CD1c-positive myeloid dendritic cell (primary cell): ENCODE measurements at regions not wholly inside any gene's neighbourhood (a gene's known extent, or its start where the extent isn't known, plus 50 kb on each side); places are given as distances from the start of the nearest gene placed in this dataset.

Experiments used
- DNase-seq: peaks from one replicate; pipeline ENCODE4 v3.0.0-alpha.2; 2016; ENCODE audit errors: extremely low spot score

GRCh38 chr6:26290941-26291340 lies 74.1 kb upstream of the BTN3A2 start:
- no peak for DNase-seq

DNA sequence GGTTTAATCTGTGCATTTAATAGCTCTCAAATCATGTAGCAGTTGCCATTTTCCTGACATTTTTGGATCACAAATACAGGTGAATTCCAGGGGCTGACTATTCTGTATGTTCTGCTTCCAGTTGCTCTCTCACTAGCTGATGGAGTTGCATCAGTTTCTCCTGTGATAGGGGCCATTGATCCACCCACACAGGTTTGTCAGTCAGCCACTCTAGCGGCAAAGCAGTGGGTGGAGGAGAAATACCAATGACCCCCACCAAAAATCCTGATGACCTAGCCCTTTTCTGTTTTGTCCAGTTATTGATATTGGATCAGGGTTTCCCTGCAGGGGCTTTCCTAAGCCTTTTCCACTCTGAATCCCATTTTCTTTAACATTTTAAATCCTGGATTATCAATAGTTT lies 72.3 kb upstream of the BTN3A2 start:
- no peak for DNase-seq

DNA sequence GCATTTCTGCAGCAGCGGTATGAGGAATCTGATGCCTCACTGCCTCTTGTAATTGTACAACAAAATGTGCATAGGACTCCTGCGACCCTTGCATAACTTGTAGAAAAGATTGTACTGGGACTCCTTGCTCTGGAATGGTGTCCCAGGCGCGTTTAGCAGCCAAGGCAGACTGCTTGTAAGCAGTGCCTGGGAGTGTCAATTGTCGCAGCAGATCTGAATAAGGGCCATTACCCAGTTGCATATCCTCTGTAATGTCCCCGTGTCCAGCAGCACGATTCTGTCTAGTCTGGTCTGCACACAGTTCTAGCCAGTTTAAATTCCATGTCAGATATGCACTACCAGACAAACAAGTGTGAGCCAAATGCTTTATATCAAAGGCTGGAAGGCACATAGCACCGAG lies 70.7 kb upstream of the BTN3A2 start:
- no peak for DNase-seq

GRCh38 chr6:26295691-26296555 lies 69.1 kb upstream of the BTN3A2 start:
- peak; percentile 27 for DNase-seq

DNA sequence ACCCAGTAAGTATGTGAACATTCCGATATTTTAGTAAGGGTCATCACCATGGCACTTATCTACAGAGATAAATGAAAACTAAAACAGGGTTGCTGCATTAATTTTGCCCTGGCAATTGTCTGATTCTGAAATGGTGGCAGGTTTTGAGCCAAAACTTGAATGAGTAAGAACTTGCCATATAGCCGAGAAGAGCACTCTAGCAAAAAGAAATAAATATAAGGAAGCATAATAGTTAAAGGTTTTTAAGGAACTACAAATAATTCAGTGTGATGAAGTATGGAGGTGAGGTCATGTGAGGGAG lies 68.5 kb upstream of the BTN3A2 start:
- DNase-seq, result no peak

- DNase-seq, result no peak
Measured at GRCh38 chr6:26296857-26297648, 67.9 kb upstream of the BTN3A2 start.

DNA sequence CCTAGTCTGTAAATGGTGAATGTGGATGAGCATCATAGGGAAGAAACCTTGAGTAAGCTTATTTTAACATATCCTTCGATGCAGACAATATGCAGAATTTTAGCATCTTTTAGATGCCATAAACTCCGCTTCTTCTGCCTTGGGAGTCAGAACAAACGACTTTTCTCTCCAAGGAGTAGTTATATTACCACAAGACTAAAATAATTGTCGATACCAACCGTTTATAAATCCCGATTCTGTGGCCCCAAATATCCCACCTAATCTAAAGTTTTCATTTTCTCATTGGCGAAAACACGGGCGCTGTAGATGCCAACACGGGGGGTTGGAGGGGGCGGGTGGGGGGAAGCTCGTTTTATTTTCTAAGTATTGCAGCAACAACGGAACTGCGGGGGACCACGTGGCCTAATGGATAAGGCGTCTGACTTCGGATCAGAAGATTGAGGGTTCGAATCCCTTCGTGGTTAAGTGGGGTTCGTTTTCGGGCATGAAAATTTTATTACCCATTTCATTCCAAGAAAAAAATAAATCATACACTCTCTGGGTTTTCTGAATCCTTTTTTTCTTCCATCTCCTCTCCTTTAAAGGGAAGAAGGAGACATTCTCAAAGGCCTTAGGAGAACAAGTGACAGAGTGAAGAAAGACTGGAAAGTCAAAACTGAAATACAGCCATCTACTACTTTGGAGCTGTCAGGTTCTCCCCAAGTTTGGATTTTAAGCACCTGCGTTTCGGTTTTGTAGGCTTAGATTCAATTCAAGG lies 65.5 kb upstream of the BTN3A2 start:
- DNase-seq, result no peak

- no peak for DNase-seq
Measured at GRCh38 chr6:26300043-26300331, 65.0 kb upstream of the BTN3A2 start.

DNA sequence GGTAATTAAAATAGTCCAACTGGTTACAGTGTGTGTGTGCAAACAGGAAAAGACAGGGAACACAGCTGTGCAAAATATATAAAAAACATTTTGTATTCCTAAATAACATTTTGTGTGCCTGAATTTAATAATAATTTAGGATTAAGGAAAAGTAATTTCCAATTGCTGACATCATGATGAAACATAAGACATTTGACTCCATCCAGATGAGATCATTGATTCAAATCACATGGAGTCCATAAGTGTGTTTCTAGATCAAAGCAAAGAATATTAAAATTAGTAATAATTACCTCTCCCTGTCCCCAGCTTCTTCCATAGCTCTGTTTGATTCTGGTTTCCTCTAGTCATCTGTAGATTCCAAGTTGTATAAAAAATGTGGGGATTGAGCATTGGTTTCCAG lies 64.6 kb upstream of the BTN3A2 start:
- DNase-seq, result no peak

- DNase-seq, result no peak
Measured at GRCh38 chr6:26300828-26301227, 64.2 kb upstream of the BTN3A2 start.

GRCh38 chr6:26301638-26302037 lies 63.4 kb upstream of the BTN3A2 start:
- DNase-seq, result no peak

GRCh38 chr6:26302941-26303559 lies 61.9 kb upstream of the BTN3A2 start:
- DNase-seq, result no peak

GRCh38 chr6:26304213-26304796 lies 60.7 kb upstream of the BTN3A2 start:
- no peak for DNase-seq

DNA sequence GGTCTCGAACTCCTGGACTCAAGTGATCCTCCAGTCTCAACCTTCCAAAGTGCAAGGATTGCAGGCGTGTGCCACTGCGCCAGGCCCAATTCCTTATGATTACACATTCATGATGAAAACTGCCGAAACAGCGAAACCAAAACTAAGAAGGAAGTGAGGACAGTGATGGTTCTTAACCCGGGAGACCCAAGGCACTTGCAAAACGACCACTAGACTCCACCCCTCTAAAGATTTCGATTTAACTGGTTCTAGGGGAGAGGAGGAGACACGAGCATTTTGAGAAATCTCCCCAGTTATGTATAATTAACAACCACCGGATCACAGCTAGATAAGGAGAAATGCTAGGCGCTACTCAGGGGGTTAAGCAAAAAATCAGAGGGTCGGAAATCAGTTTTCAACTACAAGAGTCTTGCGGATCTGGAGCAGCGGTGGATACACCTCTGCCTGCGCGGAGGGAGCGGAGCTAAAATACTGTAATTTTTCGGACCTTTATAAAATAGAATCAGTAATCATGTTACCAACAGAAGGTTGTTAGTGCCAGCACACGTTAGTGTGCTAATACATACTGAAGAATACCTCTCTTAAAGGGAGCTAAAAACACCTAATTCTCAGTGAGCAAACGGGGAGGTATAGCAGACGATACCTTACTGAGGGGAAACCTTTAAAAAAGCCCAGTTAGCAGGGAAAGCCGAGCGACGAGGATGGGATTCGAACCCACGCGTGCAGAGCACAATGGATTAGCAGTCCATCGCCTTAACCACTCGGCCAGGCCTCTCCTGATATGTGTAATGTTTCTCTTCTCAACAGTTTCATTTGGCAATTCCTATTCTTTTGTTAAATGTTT lies 60.0 kb upstream of the BTN3A2 start:
- DNase-seq, result peak; percentile 89

DNA sequence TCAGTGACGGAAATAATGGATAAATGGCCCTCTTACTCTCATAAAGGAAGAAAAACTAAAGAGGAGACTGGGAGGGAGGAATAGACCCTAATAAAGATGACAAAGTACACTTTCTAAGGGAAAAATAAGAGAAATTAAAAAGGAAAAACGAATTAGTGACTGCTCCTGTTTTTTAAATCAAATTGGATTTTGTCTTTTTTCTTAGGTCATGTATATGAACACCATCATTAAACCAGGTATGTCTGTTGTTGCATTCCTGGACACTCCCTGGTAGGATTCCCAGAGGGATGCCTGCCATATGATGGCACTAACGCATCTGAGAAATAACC lies 59.4 kb upstream of the BTN3A2 start:
- DNase-seq, result no peak

DNA sequence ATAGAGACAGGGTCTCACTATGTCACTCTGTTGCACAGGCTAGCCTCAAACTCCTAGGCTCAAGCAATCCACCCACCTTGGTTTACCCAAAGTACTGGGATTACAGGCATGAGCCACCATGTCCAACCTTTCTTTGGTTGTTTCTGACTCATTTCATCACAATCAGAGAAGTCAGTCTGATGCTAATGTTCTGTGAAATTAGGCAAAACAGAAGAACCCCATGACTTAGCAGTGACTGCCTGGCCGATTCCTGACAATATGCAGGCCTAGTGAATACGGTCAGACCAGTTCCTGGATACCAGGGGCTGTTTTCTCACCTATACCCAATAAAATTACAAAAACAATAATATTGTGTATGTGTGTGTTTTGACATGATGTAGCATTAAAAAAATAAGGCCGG lies 58.8 kb upstream of the BTN3A2 start:
- no peak for DNase-seq

DNA sequence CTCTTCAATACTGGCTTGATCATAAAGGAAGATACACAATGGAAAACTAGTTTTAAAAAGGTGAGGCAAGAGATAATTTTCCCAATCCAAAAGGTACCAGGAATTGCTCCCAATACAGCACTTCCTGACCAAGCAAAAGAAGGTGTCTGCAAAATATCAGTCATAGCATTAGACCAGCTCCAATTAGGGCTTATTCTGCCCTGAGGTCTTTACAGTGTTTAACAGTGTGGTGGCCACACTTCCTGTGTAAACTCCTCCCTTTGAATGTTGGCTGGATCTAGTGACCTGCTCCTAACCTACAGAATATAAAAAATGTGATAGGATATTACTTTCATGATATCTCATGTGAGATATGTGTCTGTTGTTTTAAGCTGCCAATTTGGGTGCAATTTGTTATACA lies 57.1 kb upstream of the BTN3A2 start:
- DNase-seq, result no peak

DNA sequence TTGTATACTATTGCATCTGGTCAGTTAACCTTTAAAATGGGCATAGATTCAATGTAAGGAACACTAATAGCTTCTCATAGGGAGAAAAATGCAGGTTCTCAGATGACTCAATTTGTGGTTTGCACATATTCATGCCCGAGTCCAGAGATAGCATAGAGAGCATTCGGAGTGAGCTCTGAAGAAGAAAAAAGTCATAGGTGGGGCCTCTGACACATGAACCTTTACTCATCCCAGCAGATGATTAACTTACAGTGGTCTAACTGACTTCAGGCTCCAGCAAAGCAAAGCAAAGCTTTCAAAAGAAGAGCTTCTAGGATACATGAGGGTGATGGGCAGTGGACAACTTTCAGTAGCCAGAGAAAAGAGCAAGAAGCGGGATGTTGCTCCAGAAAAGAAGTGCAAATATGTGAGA lies 55.3 kb upstream of the BTN3A2 start:
- no peak for DNase-seq

DNA sequence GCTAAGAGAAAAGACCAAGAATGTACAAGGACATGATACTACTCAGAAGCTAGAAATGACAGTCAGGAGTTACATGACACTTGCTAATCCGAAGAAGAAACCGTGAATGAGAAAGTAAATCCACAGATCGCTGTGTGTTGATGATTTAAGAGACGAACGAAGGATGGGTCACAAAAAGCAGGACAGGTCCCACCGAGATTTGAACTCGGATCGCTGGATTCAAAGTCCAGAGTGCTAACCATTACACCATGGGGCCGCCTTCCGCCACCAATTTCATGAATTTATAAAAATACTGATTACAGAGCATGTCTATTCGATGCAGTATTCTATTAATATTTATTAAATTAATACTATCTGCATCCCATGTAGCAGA lies 54.0 kb upstream of the BTN3A2 start:
- no peak for DNase-seq

GRCh38 chr6:26311385-26312095 lies 53.5 kb upstream of the BTN3A2 start:
- DNase-seq, result peak; percentile 60

- no peak for DNase-seq
Measured at GRCh38 chr6:26312096-26312463, 52.9 kb upstream of the BTN3A2 start.
